Mucosa of descending colon (tissue), 3 donors: ENCODE measurements at regions not wholly inside any gene's neighbourhood (a gene's known extent, or its start where the extent isn't known, plus 50 kb on each side); places are given as distances from the start of the nearest gene placed in this dataset.

Source experiments
- ATAC-seq: fragments of 200-7000 bp; cut with Tn5 transposase; one replicate; pipeline ENCODE4 v1.9.1; 2020; ENCODE audit warnings: mild to moderate bottlenecking, moderate library complexity
- DNase-seq, 3 donors: peaks; one replicate each; pipeline ENCODE4 v3.0.0-alpha.2; 2020
- H3K36me3 ChIP-seq: fragments of 200-600 bp; one replicate; pipeline ENCODE4 v1.8.0; 2021; ENCODE audit warnings: low read depth, mild to moderate bottlenecking
- H3K4me1 ChIP-seq: fragments of 200-600 bp; one replicate; pipeline ENCODE4 v1.8.0; 2021; ENCODE audit warnings: low read depth, mild to moderate bottlenecking
- H3K4me3 ChIP-seq: fragments of 200-600 bp; one replicate; pipeline ENCODE4 v1.8.0; 2021; ENCODE audit warnings: mild to moderate bottlenecking
- H3K9me3 ChIP-seq: fragments of 200-600 bp; one replicate; pipeline ENCODE4 v1.8.0; 2021; ENCODE audit warnings: mild to moderate bottlenecking
- intact Hi-C, 2 donors: fragments of 100-400 bp; cut with DNase I in 1 of 2; cut with micrococcal nuclease in 1 of 2; formaldehyde crosslinking; loops; one replicate each; pipeline versions ENCODE4 v1.11.0 to v1.11.1; 2022; cut with DNase I, micrococcal nuclease
- TF ChIP-seq, protein P1 (sequence below): fragments of 200-600 bp; IDR thresholded peaks from one replicate; pipeline ENCODE4 v1.8.0; 2022; ENCODE audit warnings: antibody characterized with exemption, mild to moderate bottlenecking
- donor health status: DM: no; HTN: no; CAD: no; lungs with moderate emphysema.
- donor health status: DM: no; HTN: no; CAD: no.
- donor health status: DM: no; HTN: yes; CAD: no.

DNA sequence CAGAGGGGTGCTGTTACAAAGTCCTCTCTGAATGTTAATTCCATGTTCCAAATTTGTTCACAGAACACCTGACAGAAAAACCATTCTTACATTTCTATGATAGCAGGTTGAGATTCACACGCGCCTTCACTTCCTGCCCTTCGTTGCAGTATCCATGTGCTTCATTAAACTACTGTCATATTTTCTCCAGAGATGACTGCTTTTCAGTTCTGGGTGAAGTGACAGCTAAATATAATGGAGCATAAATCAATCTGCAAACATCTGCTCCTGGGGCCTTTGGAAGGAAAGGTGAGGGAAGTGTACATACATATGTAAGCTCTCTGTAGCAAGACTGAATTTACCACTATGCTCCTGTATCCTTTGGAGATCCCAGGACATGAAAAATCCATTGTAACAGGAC is 750.2 kb downstream of the HDGFL1 start:
- intact Hi-C loops = no loop called here
- no peaks in the 10 kb centered on the region for H3K9me3 ChIP-seq
- ATAC-seq (no peak), DNase-seq (no peak)
- no peaks in the 10 kb centered on the region for H3K4me1 ChIP-seq
- no peaks in the 10 kb centered on the region for H3K36me3 ChIP-seq
- TF ChIP-seq, protein P1, sequence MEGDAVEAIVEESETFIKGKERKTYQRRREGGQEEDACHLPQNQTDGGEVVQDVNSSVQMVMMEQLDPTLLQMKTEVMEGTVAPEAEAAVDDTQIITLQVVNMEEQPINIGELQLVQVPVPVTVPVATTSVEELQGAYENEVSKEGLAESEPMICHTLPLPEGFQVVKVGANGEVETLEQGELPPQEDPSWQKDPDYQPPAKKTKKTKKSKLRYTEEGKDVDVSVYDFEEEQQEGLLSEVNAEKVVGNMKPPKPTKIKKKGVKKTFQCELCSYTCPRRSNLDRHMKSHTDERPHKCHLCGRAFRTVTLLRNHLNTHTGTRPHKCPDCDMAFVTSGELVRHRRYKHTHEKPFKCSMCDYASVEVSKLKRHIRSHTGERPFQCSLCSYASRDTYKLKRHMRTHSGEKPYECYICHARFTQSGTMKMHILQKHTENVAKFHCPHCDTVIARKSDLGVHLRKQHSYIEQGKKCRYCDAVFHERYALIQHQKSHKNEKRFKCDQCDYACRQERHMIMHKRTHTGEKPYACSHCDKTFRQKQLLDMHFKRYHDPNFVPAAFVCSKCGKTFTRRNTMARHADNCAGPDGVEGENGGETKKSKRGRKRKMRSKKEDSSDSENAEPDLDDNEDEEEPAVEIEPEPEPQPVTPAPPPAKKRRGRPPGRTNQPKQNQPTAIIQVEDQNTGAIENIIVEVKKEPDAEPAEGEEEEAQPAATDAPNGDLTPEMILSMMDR = no peak
- H3K4me3 ChIP-seq = no peak overlapping the region

DNA sequence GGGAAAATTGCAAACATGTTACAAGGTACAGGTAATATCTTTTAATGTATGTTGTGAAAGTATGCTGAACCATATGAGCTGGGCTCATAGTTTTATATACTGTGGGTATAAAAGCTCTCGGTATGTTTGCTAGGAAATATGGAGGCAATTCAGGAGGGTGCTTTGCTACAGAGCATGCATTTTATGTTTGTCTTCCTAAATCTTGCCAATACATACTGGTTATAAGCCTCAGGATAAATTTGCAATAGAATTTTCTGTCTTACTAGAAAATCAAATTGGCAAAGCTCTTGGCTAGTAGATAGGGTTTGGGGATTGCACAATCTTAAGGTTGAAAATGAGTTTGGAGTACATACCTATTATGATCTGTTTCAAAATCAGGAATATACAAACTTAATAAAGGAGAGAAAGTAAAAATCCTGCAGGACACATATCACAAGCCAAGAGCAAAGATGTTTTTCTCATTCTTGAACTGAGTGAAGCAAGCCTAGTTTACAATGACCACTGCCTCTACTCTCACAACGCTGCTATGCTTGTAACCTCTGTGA is 751.2 kb downstream of the HDGFL1 start:
- Histone ChIP-seq H3K9me3 (no peaks in the 10 kb centered on the region), H3K4me3 (no peak overlapping the region), H3K36me3 (no peaks in the 10 kb centered on the region), H3K4me1 (no peaks in the 10 kb centered on the region)
- ATAC-seq = no peak
- TF ChIP-seq, protein P1 = no peak
- intact Hi-C loops = no loop called here
- no peak for DNase-seq

DNA sequence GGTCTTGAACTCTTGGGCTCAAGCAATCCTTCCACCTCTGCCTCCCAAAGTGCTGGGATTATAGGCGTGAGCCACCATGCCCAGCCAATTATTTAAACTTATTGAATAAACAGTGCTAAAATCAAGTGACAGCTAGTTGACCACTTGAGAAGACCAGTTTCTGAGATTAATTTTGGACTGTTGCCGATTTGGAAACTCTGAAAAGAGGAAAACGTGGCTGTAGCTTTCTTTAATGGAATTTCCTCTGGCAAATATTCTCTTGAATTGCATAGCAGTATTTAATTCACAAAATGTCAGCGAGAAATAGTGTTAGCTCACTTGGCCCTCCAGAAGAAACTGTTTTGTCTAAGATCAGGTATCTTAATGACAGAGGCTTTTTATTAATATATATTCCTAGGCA is 754.5 kb downstream of the HDGFL1 start:
- no peak overlapping the region for H3K4me3 ChIP-seq
- TF ChIP-seq, protein P1 = no peak
- intact Hi-C loops = no loop called here
- H3K9me3 ChIP-seq = no peaks in the 10 kb centered on the region
- no peaks in the 10 kb centered on the region for H3K4me1 ChIP-seq
- H3K36me3 ChIP-seq = no peaks in the 10 kb centered on the region
- DNase-seq (no peak), ATAC-seq (no peak)

DNA sequence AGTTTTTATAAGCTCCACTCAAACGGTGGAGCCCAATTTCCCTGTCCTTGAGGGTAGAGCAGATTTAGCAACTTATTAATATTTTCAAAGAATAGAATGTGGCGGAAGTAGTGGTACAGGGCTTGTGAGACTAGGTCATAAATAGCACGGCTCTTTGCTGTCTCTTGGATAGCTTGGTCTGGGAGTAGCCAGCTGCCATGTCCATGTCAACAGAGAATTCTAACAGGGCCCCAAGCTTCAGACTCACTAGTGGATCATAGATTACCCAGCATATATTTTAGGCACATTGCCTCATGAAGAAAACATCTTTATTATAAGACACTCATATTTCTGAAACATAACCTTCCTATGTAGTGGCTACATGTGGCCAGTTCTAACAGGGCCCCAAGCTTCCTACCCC is 755.7 kb downstream of the HDGFL1 start:
- ATAC-seq (no peak), DNase-seq (no peak)
- Histone ChIP-seq H3K4me1 (no peaks in the 10 kb centered on the region), H3K9me3 (no peaks in the 10 kb centered on the region), H3K36me3 (no peaks in the 10 kb centered on the region), H3K4me3 (no peak overlapping the region)
- TF ChIP-seq, protein P1 = no peak
- intact Hi-C loops = no loop called here

DNA sequence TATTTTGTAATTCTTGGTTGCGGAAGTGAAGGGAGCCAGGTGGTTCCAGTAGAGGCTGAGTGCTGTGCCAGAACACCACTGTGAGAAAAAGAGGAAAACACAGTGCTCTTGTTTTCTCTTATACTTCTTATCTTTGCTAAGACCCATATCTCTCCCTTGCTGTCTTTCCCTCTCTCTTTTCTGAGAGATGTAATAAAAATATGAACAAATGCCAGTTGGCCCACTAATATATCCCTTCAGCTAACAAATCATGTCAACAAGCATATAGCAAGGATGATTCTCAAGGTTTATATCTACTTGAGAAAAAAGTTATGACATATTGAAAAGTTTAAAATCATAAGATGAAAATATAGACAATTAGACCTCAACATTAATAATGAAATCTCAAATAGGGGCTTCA is 758.3 kb downstream of the HDGFL1 start:
- DNase-seq (no peak), ATAC-seq (no peak)
- TF ChIP-seq, protein P1 = no peak
- no peaks in the 10 kb centered on the region for H3K9me3 ChIP-seq
- H3K36me3 ChIP-seq = no peaks in the 10 kb centered on the region
- no peak overlapping the region for H3K4me3 ChIP-seq
- no peaks in the 10 kb centered on the region for H3K4me1 ChIP-seq
- intact Hi-C loops = no loop called here

DNA sequence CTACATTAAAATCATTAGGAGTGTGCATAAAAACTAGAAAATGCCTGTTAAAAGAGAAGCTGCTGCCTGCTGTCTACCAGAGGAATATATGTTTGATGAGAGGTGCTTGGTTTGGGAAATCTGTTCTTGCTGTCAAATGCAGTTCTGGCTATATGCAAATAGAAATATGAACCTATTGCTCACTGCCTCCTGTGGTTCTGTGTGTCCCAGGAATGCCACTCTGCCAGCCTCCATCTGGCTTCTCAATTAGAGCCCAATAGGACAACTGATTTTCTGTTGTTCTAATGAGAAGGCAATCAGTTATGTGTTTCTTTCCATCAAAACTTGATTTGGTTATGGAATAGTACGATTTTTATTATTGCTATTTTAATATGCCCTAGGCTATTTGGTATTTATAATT is 759.7 kb downstream of the HDGFL1 start:
- intact Hi-C loops = no loop called here
- no peaks in the 10 kb centered on the region for H3K36me3 ChIP-seq
- H3K9me3 ChIP-seq = no peaks in the 10 kb centered on the region
- no peaks in the 10 kb centered on the region for H3K4me1 ChIP-seq
- no peak overlapping the region for H3K4me3 ChIP-seq
- ATAC-seq = no peak
- no peak for DNase-seq
- TF ChIP-seq, protein P1 = no peak
